ENCODE measurements at regions not wholly inside any gene's neighbourhood (a gene's known extent, or its start where the extent isn't known, plus 50 kb on each side); places are given as distances from the start of the nearest gene placed in this dataset.
A peak's percentile ranks its signal among the peaks of the same experiment; 100 is the strongest.

DNA sequence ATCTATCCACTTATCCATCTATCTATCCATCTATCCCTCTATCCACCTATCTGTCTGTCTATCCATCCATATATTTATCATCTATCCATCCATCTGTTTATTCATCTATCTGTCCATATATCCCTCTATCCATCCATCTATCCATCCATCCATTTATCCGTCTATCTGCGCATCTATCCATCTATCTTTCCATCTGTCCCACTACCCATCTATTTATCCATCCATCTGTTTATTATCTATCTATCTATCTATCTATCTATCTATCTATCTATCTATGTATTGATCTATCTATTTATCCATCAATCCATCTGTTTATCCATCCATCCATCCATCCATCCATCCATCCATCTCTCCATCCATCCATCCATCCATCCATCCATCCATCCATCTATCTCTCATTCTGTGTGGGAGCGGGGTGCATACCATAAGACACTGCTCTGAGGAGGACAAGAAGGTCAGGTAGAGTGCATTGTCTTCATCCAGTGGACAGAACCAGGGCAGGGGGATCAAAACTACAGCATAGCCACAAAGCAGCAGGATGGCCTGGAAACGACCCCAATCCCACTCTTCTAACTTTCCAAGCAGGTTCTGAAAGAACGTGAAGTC, 53.2 kb upstream of the ENPP6 start:
- no peak for DNase-seq (ENCODE audit: extremely low read depth, low read depth)
- TF ChIP-seq, protein P1, sequence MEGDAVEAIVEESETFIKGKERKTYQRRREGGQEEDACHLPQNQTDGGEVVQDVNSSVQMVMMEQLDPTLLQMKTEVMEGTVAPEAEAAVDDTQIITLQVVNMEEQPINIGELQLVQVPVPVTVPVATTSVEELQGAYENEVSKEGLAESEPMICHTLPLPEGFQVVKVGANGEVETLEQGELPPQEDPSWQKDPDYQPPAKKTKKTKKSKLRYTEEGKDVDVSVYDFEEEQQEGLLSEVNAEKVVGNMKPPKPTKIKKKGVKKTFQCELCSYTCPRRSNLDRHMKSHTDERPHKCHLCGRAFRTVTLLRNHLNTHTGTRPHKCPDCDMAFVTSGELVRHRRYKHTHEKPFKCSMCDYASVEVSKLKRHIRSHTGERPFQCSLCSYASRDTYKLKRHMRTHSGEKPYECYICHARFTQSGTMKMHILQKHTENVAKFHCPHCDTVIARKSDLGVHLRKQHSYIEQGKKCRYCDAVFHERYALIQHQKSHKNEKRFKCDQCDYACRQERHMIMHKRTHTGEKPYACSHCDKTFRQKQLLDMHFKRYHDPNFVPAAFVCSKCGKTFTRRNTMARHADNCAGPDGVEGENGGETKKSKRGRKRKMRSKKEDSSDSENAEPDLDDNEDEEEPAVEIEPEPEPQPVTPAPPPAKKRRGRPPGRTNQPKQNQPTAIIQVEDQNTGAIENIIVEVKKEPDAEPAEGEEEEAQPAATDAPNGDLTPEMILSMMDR (IDR thresholded peaks at IDR 0.05; ENCODE audit: low read depth, low read length) = no peak

DNA sequence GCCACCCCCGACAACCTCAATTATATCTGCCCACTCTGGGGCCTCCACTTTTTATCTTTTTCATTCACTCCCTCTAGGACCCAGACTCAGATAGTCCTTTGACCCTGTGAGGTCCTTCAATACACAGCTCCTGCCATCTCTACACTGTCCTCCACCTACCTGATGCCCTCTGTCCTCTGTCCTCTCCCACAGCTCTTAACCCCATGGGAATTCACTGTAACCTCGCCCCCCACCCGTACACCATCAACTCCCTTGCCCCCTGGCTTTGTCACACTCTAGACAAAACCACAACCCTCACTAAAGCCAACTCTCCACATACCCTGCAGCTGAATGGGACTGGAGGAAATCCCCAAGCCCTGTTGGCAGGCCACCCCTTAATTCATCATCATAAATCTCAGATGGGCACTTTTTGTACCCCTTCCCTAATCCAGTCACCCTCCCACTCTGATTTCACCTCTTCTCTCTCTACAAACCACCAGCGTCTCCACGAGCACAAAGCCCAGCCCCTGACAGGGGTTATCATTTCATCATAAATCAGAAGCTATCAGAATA, 52.3 kb upstream of the ENPP6 start:
- TF ChIP-seq, protein P1 (IDR thresholded peaks at IDR 0.05; ENCODE audit: low read depth, low read length) = no peak
- no peak for DNase-seq (ENCODE audit: extremely low read depth, low read depth)

DNA sequence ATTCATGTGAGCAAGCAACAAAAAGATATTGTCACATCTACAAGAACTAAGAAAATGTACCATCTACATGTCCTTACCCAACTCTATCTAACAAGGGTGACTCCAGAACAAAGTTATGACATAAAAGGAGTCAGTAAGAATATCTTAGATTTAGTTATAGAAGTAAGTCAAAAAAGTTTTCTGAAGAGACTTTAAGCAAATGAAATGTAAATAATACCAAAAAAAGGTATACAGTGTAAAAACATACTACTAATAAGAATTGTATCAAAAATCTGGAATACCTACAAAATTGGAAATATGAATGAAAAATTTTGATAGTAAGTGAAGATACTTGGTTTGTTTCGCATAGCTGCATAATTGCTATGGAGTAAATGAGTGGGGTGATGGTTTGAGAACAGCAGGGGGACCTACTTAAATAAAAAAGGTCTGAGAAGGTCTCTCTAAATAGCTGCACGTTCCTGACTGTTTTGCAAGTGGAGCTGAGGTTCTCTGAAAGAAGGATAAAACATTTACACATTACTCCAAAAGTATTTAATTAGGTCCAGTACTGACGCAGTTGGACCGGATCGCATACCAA, 51.0 kb upstream of the ENPP6 start:
- TF ChIP-seq, protein P1 (IDR thresholded peaks at IDR 0.05; ENCODE audit: low read depth, low read length) = no peak; the same call in 1 of the 2 replicates
- no peak for DNase-seq (ENCODE audit: extremely low read depth, low read depth)

DNA sequence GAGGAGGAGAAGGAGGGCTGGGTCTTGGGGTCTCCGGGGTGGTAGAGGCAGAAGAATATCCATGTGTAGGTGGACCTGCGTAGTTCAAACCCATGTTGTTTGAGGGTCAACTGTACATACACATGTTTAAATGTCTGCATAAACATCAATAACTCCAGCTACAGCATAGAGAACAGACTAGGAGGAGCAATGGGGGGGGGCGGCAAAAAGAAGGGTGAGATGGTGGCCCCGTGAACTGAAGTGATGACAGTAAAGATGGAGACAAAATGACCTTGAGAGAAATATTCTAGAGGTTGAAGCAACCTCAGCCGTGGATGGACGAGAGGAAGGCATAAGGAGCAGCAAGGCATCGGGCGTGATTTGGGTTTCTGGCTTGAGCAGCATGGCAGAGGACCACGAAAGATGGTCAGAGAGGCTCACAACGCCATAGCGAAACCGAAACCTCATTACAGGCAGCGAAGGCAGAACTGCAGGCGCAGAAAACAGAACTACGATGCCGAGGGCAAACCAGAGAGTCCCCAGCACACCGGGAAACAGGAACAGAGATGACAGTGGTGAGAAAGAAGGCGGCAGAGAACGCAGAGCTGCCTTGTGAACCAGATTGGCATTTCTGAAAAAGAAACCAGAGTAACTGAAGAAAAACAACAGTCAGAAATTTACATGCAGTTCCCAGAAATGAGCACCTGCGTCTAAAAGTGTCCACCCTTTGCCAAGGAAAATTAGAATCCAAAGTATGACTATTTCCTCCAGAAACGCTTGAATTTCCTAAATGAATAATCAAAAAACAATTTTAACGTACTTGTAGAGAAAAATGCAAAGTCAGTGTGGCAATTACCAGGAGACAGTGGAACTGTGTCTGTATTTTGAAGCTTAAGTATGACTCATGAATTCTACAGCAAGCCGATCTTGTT, 50.3 kb upstream of the ENPP6 start:
- peak; percentile 69 for DNase-seq (ENCODE audit: extremely low read depth, low read depth)
- TF ChIP-seq, protein P1 (IDR thresholded peaks at IDR 0.05; ENCODE audit: low read depth, low read length) = no peak
